ENCODE measurements at regions not wholly inside any gene's neighbourhood (a gene's known extent, or its start where the extent isn't known, plus 50 kb on each side); places are given as distances from the start of the nearest gene placed in this dataset.

DNA sequence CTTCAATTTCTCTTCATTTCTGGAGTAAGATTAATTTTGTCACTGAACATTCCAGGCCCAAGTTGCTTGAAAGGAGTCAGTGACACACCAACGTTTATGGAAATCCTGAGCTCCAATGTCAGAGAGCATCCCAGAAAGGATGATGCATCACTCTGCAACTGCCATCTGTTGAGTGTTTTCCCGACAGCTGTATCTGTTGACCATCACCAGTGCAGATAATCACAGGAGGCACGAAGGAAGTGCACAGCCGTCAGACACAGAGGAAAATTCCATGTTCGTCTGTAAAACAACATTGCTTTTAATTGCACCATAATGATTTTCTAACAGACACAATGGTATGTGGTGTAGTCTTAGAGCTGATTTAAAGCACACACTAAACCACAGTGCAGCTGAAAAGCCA lies 376.7 kb upstream of the ADGRL2 start:
- TF ChIP-seq, protein P1, sequence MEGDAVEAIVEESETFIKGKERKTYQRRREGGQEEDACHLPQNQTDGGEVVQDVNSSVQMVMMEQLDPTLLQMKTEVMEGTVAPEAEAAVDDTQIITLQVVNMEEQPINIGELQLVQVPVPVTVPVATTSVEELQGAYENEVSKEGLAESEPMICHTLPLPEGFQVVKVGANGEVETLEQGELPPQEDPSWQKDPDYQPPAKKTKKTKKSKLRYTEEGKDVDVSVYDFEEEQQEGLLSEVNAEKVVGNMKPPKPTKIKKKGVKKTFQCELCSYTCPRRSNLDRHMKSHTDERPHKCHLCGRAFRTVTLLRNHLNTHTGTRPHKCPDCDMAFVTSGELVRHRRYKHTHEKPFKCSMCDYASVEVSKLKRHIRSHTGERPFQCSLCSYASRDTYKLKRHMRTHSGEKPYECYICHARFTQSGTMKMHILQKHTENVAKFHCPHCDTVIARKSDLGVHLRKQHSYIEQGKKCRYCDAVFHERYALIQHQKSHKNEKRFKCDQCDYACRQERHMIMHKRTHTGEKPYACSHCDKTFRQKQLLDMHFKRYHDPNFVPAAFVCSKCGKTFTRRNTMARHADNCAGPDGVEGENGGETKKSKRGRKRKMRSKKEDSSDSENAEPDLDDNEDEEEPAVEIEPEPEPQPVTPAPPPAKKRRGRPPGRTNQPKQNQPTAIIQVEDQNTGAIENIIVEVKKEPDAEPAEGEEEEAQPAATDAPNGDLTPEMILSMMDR (IDR thresholded peaks at IDR 0.05) = no peak
- TF ChIP-seq ZFX (IDR thresholded peaks at IDR 0.05; ENCODE audit: borderline replicate concordance) = no peak
